ENCODE measurements at regions not wholly inside any gene's neighbourhood (a gene's known extent, or its start where the extent isn't known, plus 50 kb on each side); places are given as distances from the start of the nearest gene placed in this dataset.

DNA sequence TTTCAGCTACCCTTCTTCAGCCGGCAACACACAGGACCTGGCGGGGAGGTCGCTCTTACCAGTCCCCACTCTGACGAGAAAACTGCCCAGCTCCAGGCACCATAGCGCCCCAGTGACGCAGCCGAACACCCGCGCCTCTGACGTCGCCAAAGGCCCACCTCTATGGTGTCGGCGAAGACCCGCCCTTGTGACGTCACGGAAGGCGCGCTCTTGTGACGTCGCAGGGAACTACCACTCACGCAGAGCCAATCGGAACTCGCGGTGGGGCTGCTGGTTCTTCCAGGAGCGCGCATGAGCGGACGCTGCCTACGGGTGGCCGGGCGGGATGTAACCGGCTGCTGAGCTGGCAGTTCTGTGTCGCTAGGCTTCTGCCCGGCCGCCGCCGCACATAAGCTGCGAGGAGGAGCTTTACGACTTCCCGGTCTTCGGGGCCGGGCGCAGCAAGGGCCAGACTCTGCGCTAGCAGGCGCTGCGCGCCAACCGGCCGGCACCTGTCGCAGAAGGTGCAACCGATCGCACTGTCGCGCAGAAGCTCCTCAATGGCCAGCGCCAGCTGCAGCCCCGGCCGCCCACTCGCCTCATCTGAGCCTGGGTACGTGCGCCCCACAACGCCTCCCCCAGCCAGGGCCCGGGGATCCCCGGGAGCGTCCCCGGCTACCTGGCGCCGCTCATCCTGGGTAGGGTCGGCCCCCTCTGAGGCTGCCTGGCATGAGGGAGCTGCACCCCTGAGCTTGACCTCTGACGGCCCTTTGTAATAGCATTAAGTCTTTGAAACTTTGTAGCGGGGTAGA, 121.3 kb upstream of the FBXO28 start:
- TF ChIP-seq, protein P1, sequence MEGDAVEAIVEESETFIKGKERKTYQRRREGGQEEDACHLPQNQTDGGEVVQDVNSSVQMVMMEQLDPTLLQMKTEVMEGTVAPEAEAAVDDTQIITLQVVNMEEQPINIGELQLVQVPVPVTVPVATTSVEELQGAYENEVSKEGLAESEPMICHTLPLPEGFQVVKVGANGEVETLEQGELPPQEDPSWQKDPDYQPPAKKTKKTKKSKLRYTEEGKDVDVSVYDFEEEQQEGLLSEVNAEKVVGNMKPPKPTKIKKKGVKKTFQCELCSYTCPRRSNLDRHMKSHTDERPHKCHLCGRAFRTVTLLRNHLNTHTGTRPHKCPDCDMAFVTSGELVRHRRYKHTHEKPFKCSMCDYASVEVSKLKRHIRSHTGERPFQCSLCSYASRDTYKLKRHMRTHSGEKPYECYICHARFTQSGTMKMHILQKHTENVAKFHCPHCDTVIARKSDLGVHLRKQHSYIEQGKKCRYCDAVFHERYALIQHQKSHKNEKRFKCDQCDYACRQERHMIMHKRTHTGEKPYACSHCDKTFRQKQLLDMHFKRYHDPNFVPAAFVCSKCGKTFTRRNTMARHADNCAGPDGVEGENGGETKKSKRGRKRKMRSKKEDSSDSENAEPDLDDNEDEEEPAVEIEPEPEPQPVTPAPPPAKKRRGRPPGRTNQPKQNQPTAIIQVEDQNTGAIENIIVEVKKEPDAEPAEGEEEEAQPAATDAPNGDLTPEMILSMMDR (IDR thresholded peaks at IDR 0.05) = peak in 1 of 6 experiments; percentile 46
- TF ChIP-seq POLR2A (IDR thresholded peaks at IDR 0.05) = peak in 1 of 2 donors; percentile 96
